LHCN-M2 (cell line): ENCODE measurements at regions not wholly inside any gene's neighbourhood (a gene's known extent, or its start where the extent isn't known, plus 50 kb on each side); places are given as distances from the start of the nearest gene placed in this dataset.
A peak's percentile ranks its signal among the peaks of the same experiment; 100 is the strongest.
"Not testable (repeated sequence)": the region's sequence is repeated elsewhere in the genome, so short reads cannot be mapped to it uniquely, and the experiment has no call there.

Experiments
- DNase-seq: peaks from one replicate; pipeline ENCODE4 v3.0.0-alpha.2; 2012; ENCODE audit warnings: low read depth

DNA sequence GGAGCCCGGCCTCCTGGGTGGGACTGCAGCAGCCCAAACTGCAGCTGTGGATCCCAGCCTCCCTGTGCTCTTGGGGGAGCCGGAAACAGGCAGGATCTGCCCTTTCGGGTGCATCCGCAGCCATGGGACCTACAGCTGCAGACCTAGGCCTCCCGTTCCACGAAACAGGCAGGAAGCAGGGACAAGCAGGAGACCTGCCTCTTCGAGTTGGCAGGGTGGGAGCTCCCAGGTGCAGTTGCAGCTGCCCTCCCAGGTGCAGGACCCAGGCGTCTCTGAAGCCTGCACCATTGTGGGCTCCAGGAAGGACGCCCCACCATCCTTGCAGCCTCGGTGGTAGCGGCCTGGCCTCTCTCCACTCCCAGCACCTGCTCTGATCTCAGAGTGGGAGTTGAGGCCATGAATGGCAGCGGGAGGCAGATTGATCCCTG lies 189.0 kb upstream of the KLHL1 start:
- DNase-seq = no peak

DNA sequence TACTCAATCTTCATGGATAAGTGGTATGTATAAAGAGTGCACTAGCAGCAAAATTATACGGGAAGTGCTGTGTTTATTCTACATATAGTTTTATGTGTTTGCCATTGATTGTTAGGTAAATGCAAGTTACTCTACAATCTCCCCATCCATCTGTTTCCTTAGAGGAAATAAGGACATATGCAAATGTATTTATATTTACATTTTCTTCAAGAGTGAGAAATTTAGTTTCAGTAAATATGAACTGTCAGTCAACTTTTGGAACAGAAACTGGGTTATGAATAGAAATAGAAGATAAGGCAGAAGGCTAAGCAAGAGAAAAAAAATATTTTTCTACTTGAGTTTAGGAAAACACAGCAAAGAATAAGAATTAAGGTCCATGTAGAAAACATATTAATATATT lies 176.1 kb upstream of the KLHL1 start:
- no peak for DNase-seq

DNA sequence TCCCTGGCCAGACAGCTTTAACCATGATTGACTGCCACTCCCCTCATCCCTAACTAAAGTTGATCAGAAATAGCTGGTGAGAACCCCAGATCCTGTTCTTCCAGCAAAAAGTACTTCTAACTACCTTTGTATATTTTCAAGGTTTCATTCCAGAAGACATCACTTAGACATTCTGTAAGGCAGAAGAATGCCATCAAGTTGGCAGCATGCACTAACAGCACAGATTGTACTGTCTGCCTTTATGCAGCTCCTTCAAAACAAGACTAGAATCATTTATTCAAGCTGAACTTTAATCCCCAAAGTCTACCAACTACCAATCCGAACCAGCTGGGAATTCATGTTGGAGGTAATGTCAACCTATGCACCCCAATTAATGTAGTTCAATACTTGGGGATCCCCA lies 167.6 kb upstream of the KLHL1 start:
- DNase-seq = no peak

DNA sequence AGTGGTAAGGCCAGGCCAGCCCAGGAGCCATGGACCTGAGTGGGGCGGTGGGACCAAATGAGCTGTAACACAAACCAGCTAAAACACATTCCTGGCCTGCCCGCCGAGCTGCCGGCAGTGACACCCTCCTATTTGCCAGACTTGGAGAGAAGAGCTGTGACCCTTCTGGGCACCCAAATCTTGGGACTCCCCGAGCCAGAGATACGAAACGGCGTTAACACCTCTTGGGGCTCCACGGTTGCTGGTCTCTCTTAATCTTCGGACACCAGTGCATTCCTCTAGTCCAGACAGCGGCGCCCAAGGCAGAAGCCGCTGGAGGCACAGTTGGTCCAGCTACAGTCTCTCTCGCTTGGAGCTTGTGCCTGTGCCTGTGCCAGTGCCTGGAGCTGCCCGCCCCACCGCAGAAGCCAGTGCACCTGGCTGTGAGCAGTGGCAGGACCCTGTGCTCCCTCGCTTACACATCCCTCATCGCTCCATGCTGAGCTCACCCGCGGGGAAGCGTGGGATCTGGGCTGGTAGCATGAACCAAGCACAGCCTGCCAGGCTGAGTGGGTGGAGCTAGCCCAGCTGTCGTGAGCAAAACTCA lies 147.2 kb upstream of the KLHL1 start:
- no peak for DNase-seq

DNA sequence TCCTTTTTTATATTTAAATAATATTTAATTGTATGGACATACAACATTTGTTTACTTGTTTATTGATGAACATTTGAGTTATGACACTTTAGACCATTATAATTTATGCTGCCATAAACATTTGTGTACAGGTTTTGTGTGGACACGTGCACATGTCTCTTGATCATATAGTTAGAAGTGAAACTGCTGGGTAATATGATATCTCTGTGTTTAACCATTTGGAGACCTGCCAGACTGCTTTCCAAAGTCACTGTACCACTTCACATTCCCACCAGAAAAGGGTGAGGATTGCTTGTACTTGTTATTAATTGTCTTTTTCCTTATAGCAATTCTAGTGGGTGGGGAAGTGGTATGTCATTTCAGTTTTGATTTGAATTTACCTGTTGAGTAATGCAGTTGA lies 145.6 kb upstream of the KLHL1 start:
- no peak for DNase-seq

DNA sequence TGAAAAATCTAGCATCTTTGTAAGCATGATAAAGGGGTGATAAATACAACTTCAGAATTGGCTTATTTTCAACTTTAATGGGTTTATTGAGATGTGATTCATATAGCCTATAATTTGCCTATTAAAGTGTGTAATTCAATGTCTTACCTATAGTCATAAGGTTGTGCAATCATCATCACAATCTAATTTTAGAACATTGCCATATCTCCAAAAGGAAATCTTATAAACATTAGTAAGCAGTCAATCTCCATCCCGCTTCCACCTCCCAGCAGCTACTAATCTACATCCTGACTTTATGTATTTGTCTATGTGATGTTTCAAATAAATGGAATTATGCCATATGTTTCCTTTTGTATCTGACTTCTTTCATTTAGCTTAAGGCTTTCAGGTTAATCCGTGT lies 145.2 kb upstream of the KLHL1 start:
- DNase-seq = no peak

DNA sequence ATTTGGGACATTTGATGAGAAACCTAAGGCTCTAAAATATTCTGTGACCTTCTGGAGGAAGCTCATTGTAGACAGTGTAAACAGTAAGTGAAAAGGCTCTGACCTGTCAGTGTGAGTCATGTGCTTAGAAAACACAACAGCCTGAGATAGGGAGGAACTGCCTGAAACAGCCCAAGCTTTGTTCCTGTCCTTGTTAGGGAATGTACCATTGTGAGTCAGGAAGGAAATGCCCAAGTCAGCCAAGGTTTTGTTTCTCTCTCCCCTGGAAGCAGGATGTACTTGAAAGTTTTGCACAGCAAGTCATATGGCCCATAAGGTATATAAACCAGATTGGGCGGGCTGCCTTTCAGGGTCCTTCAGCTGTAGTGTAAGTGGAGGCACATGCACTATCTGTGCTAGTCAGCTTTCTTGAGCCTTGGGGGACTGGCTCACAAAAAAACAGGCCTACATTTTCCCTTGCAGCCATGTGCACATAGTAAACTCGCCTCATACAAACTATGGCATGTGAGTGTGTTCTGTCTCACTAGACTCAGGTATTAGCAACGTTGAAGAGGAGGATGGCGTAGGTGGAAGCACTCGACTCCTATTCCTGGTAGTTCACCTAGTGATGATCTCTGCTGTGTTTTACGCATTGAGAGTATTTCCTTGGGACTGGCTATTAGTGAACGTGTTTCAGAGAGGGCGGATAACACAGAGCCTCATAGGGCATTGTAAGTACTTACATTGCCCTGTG lies 141.2 kb upstream of the KLHL1 start:
- no peak for DNase-seq

DNA sequence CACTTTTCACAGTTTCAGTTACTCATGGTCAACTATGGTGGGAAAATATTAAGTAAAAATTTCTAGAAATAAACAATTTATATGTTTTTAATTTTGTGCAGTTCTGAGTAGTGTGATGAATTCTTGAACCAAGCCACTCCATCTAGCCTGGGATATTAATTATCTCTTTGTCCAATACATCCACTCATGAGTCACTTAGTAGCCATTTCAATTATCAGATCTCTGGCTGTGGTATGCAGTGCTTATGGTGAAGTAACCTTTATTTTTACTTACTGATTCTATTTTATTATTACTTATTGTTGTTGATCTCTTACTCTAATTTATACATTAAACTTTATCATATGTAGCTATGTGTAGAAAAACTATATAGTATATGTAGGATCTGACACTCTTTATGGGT lies 128.9 kb upstream of the KLHL1 start:
- DNase-seq = no peak

DNA sequence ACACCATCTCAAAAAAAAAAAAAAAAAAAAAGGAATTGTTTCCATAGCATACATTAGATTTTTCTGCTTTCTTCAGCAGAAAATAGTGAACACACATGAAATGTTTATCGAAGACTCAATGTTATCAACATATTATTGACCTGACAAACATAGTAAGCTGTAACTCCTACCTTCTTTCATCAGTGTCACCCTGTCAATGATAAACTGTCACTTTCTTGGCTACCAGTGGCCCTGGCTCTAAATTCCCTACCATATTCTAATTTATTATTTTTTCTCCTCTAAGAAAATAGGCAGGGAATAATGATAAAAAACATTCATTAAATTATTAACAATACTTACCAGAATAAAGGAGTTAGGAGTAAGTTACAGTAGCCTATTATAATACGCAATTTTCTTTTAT lies 127.3 kb upstream of the KLHL1 start:
- no peak for DNase-seq

DNA sequence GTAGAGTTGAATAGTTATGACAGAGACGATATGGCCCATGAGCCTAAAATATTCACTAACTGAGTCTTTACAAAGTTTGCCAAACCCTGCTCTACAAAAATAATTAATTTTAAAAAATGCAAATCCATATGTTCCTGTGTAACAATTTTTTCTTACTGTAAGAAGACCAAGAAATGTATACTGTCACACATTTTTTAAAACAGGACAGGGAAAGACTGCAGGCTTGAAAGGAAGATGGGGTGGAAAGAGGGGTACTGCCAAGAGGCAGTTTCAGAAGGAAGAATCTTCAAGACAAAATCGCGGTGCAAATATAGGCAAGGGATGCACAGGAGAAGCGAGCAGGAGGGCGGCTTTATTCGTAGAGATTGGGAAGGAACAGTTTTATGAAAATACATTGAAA lies 115.7 kb upstream of the KLHL1 start:
- no peak for DNase-seq

DNA sequence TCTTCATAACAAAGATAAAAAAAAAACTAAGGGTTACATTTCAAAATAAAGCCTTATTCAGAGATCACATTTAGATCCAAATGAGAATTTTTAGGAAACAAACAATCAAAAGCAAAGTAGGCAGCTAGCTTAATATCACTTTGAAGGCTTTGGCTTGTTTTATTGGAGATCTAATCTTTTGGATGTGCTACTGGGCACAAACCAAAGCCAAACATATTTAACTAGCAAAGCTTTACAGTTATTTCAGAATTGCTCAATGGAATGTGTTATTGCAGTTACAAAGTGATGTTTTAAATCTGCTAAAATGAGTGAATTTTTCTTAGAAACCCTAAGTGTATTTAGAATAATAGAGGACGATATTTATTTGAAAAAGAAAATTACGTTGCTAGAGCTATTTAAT lies 114.7 kb upstream of the KLHL1 start:
- no peak for DNase-seq

DNA sequence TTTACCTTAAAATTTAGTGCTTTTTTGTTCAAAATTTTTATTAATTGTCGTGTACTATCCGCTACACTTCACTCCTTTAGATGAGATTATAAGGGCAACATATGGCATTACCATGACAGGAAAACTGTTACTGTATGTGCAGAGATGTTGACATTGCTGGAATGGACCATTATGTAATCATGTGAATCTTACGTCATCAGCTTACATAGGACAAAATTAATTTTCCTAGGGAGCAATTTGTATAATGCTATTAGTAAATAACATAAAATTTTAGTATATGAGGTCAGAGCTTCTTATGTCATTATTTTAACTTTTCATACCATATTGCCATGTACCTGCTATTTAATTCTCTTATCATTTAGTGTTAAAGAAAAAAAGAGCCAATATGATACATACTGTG lies 110.4 kb upstream of the KLHL1 start:
- no peak for DNase-seq

DNA sequence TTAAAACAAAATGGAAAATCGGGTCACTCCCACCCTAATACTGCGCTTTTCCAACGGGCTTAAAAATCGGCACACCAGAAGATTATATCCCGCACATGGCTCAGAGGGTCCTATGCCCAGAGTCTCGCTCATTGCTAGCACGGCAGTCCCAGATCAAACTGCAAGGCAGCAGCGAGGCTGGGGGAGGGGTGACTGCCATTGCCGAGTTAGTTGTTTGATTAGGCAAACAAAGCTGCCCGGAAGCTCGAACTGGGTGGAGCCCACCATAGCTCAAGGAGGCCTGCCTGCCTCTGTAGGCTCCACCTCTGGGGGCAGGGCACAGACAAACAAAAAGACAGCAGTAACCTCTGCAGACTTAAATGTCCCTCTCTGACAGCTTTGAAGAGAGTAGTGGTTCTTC lies 100.7 kb upstream of the KLHL1 start:
- DNase-seq = not testable (repeated sequence)

DNA sequence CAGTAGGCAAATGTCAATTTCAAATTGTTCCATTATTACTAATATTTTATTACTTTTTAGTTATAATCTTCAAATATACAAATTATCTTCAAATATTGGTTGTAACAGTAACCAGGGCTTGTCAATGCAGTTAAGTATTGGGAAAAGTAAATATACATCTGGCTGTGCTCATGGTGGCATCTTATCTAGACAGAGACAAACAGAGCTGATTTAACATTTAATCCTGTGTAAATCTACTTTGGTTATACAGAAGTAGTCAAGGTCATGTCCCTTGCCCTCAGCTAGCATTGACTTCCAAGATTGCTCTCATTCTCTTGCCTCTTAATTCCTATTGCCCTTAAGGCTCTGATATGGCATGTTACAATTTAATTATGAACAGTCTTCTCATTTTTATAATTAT lies 98.4 kb upstream of the KLHL1 start:
- DNase-seq = no peak

DNA sequence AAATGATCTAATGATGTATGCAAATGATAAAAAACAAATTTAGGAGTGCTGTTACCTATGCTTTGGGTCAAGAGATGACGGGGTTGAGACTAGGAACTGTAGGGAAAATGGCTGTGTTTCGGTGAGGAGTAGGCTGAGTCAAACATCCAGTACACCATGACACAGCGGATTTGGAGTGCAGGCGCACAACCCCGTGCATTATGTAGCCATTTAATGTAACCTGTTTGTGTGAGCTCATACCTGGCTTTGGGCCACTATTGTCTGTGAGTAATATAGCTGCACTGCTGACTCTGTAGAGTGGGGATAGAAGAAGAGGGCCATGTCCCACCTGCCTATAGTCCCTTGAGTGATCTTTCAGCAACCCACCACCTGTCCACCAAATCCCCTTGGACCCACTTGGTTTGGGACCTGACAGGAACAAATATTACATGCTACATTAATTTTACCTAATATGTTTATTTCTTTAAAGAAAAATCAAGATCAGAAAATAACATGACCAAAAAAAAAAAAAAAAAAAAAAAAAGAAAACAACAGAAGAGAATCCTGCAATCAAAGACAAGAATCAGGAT lies 95.5 kb upstream of the KLHL1 start:
- DNase-seq = peak; percentile 2

DNA sequence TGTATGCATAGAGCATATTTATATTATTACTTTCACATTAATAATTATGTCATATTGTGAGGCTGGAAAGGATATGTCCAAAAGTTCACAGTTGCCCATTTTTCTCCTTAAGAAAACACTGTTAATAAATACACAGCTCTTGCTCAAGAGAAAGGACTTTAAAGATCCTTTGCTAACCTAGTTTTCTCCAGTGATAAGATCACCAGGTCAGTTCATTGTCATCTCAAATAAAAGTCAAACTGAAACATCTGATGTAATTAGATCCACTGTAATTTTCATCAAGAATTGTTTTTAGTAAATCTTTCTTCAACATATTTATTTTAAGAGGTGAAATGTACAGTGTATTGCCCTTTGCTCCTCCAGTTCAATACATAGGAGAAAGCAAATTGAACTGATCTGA lies 82.8 kb upstream of the KLHL1 start:
- no peak for DNase-seq

DNA sequence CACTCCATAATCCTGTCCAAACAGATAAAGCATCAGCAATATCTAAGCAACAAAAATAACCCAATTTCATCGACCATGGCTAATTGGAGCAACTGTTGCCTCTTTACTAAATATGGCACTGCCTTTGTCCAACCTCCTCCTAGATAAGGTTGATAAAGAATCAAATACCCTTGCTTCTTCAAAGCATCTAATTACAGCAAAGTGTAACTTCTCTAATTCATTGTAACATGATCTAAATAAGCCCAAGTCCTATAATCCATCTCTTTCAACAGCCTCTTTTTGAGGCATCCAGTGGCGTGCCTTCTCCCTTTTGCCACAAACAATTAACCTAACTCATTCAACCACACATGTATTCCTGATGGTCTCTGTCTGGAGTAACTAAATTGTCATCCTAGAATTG lies 81.7 kb upstream of the KLHL1 start:
- no peak for DNase-seq

DNA sequence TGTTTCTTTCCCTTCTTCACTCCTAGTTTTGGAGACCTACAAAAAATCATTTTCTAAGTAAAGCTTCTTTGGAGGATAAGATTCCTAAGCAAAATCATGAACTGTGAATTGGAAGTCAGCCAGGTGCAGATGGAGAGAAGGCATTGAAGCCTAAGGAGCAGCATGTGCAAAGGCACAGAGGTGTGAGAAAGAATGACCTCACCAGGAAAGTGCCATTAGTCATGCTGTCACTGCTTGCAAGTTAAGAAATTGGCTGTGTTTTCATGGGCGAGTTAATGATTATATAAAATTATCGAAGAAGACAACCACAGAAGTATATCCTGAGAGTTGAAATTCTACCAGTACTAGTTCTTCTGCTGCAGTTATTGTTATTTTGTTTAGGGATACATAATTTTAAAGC lies 80.3 kb upstream of the KLHL1 start:
- no peak for DNase-seq

DNA sequence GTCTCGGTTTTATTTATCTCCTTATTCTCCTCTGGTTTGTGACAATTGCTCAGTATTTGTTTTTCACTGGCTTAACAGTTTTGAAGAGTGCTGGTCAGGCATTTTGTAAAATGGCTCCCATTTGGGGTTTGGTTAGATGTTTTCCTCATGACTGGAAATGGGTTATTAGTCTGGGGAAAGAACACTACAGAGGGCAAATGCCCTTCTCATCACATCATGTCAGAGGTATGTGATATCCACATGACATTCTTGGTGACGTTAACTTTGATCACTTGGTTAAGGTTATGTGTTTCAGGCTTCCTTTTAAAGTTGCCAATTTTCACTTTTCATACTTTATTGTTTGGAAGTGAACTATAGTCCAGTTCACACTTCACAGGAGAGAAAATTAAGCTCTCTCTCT lies 74.8 kb upstream of the KLHL1 start:
- DNase-seq = no peak
